NCI-H226 (cell line): ENCODE measurements at regions not wholly inside any gene's neighbourhood (a gene's known extent, or its start where the extent isn't known, plus 50 kb on each side); places are given as distances from the start of the nearest gene placed in this dataset.
"Not testable (repeated sequence)": the region's sequence is repeated elsewhere in the genome, so short reads cannot be mapped to it uniquely, and the experiment has no call there.

ENCODE experiments used
- DNase-seq: peaks from one replicate; pipeline ENCODE4 v3.0.0-alpha.2; 2015

DNA sequence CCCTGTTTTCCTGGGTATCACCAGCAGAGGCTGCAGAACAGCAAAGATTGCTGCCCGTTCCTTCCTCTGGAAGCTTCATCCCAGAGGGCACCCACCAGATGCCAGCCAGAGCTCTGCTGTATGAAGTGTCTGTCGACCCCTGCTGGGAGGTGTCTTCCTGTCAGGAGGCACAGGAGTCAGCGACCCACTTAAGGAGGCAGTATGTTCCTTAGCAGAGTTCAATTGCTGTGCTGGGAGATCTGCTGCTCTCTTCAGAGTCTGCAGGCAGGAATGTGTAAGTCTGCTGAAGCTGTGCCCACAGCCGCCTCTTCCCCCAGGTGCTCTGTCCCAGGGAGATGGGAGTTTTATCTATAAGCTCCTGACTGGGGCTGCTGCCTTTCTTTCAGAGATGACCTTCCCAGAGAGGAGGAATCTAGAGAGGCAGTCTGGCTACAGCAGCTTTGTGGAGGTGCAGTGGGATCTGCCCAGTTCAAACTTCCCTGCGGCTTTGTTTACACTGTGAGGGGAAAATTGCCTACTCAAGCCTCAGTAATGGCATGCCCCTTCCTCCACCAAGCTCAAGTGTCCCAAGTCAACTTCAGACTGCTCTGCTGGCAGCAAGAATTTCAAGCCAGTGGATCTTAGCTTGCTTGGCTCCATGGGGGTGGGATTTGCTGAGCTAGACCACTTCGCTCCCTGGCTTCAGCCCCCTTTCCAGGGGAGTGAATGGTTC is 100.6 kb downstream of the TMEM168 start:
- DNase-seq, result not testable (repeated sequence)

DNA sequence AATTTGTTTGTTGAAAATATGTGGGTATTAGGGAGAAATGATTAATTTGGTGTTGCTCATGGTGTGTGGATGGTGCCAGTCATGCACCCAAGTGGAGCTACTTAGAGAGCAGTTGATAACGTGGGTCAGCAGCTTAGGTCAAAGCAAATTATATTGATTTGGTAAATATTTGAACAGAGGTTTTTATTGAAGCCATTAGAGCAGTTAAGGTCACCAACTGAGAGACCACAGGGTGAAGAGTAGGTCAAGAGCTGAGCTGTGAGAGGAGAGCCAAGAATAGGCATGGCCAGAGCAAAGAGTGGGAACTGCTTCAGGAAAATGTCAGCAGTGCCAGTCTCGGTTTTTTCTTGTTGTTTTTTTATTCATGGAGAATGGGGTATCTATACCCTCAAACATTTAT is 97.9 kb downstream of the TMEM168 start:
- DNase-seq, result no peak

DNA sequence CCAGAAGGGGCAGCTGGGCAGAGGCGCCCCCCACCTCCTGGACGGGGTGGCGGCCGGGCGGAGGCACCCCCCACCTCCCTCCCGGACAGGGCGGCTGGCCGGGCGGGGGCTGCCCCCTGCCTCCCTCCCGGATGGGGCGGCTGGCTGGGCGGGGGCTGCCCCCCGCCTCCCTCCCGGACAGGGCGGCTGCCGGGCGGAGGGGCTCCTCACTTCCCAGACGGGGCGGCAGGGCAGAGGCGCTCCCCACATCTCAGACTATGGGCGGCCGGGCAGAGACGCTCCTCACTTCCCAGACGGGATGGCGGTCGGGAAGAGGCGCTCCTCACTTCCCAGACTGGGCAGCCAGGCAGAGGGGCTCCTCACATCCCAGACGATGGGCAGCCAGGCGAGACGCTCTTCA is 93.0 kb downstream of the TMEM168 start:
- not testable (repeated sequence) for DNase-seq

DNA sequence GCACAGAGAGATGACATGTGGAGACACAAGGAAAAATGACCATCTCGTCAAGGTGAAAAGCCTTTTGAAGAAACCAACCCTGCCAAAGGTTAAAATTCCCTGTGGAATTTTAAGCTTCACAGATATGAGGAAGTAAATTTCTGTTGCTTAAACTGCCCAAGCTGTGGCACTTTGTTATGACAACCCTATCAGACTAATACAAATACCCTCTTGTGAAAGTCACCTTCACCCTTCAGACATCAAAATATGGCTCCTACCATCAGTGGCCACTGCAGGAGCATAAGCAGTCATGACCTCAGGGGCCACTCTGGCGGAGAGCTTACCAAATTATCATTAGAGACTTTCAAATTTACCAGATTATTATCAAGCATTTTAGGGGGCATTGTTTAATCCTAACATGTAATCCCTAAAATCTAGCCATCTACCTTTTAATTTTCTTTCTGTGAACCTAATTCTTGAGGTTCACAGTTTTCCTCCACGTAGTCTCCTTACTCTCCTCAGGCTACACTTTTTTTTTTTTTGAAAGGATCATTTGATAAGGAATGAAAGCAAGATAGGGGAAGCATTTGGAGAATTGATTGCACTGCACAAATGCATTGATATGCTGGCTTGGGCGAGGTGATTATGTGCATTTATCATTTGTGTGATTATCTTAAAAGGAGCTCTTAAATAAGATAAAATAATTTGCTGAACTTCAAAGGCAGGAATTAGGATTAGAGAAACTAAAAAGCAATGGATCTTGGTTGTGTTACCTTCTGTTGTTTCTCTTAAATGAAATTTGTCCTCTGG is 90.3 kb downstream of the TMEM168 start:
- DNase-seq, result no peak

DNA sequence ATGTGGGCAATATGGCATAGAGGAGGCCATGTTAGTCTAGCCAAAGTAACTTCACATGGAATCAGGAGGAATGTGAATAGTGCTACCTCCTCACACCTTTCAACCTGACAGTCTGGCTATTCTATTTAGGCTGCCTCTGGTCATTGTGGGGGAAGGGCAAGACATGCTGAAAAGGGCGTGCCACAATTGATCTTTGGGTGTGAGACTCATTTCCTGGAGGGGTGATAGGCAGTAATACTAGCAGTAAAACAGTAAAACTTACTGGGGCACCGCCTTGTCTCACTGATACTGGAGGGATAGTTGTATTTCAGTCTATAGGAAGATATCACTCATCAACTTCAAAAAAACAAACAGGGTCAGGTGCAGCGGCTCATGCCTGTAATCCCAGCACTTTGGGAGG is 88.7 kb downstream of the TMEM168 start:
- DNase-seq, result no peak

DNA sequence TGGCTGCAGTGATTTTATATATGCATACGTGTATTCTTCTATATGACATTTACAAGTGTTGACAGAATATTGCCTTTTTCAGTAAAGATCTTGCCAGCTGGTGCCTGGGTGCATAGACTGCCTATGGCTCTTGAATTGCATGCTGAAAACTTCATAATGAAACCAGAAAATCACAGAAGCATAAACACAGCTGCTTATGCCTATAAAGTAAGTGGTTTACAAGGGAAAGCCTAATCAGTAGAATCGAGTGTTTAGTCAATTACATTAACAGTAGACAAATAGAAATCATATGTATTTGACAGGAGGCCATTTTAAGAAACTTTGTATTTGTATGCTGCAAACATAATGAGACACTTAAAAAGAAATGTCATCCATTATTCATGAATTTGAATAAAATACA is 82.5 kb downstream of the TMEM168 start:
- no peak for DNase-seq

DNA sequence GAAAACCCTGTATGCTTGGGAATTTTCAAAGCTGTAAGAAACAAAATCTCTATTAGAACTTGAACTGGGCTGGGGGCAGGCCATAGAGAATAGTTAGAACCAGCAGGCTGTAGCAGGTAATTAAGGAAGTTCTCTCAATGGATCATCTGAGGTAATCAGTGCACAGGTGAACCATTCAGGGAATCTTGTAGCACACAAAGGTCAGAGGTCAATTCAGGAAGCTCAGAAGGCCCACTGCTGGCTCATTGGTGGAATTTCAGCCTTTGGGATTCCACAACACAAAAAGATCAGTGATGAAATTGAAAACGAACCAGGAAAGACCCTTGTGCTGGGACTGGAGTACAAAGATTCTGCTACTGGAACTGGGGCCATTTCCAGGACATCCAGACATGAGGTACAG is 82.0 kb downstream of the TMEM168 start:
- DNase-seq, result no peak
